ENCODE measurements at regions not wholly inside any gene's neighbourhood (a gene's known extent, or its start where the extent isn't known, plus 50 kb on each side); places are given as distances from the start of the nearest gene placed in this dataset.

DNA sequence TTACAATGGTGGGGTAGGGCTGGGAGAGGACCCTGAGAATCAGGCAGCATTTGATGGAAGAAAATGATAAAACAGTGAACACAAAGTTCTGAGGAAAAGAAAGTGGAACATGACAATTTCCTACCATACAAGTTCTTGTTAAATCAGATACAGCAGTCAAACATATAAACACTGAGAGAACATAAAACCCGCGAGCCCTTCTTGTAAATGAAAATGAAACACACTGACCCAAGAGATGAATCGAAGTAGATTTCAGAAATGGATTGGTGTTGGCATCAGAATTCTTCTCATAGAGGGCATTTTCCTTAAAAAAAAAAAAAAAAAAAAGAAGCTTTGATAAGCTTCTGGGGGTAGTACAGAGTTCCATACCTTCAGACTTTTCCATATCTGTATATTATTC lies 134.7 kb upstream of the TMEM45B start:
- TF ChIP-seq POLR2A (IDR thresholded peaks at IDR 0.05), result no peak
- TF ChIP-seq, protein P1, sequence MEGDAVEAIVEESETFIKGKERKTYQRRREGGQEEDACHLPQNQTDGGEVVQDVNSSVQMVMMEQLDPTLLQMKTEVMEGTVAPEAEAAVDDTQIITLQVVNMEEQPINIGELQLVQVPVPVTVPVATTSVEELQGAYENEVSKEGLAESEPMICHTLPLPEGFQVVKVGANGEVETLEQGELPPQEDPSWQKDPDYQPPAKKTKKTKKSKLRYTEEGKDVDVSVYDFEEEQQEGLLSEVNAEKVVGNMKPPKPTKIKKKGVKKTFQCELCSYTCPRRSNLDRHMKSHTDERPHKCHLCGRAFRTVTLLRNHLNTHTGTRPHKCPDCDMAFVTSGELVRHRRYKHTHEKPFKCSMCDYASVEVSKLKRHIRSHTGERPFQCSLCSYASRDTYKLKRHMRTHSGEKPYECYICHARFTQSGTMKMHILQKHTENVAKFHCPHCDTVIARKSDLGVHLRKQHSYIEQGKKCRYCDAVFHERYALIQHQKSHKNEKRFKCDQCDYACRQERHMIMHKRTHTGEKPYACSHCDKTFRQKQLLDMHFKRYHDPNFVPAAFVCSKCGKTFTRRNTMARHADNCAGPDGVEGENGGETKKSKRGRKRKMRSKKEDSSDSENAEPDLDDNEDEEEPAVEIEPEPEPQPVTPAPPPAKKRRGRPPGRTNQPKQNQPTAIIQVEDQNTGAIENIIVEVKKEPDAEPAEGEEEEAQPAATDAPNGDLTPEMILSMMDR (IDR thresholded peaks at IDR 0.05), result no peak
